ENCODE measurements at regions not wholly inside any gene's neighbourhood (a gene's known extent, or its start where the extent isn't known, plus 50 kb on each side); places are given as distances from the start of the nearest gene placed in this dataset.

- no peak for TF ChIP-seq GATA3 (IDR thresholded peaks at IDR 0.05; ENCODE audit: low read depth, low read length)
- no peak for TF ChIP-seq GATA2 (IDR thresholded peaks at IDR 0.05; ENCODE audit: low read depth, low read length)
Measured at GRCh38 chr10:33106767-33107166, 148.7 kb upstream of the ITGB1 start.

Measured in SH-SY5Y (cell line).